ENCODE measurements at regions not wholly inside any gene's neighbourhood (a gene's known extent, or its start where the extent isn't known, plus 50 kb on each side); places are given as distances from the start of the nearest gene placed in this dataset.

DNA sequence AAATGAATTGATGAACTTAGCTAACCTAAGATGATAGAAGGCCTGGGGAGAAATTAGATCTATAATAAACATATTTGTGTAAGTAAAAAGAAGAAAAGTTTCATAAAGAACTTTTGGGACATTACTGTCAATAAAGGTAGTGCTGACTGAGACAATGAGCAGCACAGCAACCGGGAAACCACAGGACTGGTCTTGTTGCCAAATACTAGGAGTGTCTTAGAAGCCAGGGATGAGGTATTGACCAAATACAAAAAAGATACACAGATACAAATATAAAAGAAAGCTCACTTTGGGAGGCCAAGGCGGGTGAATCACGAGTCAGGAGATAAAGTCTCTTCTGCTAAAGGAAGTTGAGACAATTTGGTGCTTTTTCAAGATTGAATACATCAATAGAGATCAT lies 362.4 kb upstream of the ZNF385D start:
- H3K27ac ChIP-seq (ENCODE audit: low read depth in 1 of 2, low read length in 2 of 2) = no peak overlapping the region
- no peaks in the 10 kb centered on the region for H3K36me3 ChIP-seq (ENCODE audit: control insufficient read depth in 1 of 2, insufficient read depth in 2 of 2, low read length in 1 of 2)
- 86 to 91% methylated on average over 3 of the region's 3 CpGs for WGBS, 2 donors
- H3K27me3 ChIP-seq (ENCODE audit: control insufficient read depth in 1 of 2, insufficient read depth in 2 of 2, low read length in 1 of 2) = no peaks in the 10 kb centered on the region
- H3K4me3 ChIP-seq (ENCODE audit: low read length in 2 of 2) = no peak overlapping the region
- no peaks in the 10 kb centered on the region for H3K9me3 ChIP-seq (ENCODE audit: control insufficient read depth, low read length)
- intact Hi-C loops (cut with DNase I) = loop anchor here (10.0 kb wide), 3 partner anchors 219 to 1889 kb away; partner anchors contain the start of gene ZNF385D (in 1 of the 2)
- no peak for ATAC-seq (ENCODE audit: low FRiP score)
- DNase-seq = no peak
- no peaks in the 10 kb centered on the region for H3K4me1 ChIP-seq (ENCODE audit: control insufficient read depth in 1 of 2, insufficient read depth in 2 of 2, low read length in 2 of 2)

GRCh38 chr3:22115581-22115980 lies 364.6 kb upstream of the ZNF385D start:
- WGBS, 2 donors = 82 to 86% methylated on average over 4 of the region's 4 CpGs
- intact Hi-C loops (cut with DNase I) = loop anchor here (5.0 to 10.0 kb wide), 6 partner anchors 221 to 1891 kb away; partner anchors contain the start of gene ZNF385D (in 2 of the 2)

GRCh38 chr3:22117091-22117490 lies 366.1 kb upstream of the ZNF385D start:
- Histone ChIP-seq H3K4me1 (ENCODE audit: control insufficient read depth in 1 of 2, insufficient read depth in 2 of 2, low read length in 2 of 2) (no peaks in the 10 kb centered on the region), H3K4me3 (ENCODE audit: low read length in 2 of 2) (no peak overlapping the region), H3K36me3 (ENCODE audit: control insufficient read depth in 1 of 2, insufficient read depth in 2 of 2, low read length in 1 of 2) (no peaks in the 10 kb centered on the region), H3K27me3 (ENCODE audit: control insufficient read depth in 1 of 2, insufficient read depth in 2 of 2, low read length in 1 of 2) (no peaks in the 10 kb centered on the region), H3K27ac (ENCODE audit: low read depth in 1 of 2, low read length in 2 of 2) (no peak overlapping the region), H3K9me3 (ENCODE audit: control insufficient read depth, low read length) (no peaks in the 10 kb centered on the region)
- no peak for DNase-seq
- 29 to 30% methylated on average over 2 of the region's 2 CpGs for WGBS, 2 donors
- ATAC-seq (ENCODE audit: low FRiP score) = no peak
- intact Hi-C loops (cut with DNase I) = loop anchor here (5.0 to 10.0 kb wide), 6 partner anchors 222 to 1892 kb away; partner anchors contain the start of gene ZNF385D (in 2 of the 2)

More at GRCh38 chr3:22115581-22115980, 364.6 kb upstream of the ZNF385D start:
- Histone ChIP-seq H3K27me3 (ENCODE audit: control insufficient read depth in 1 of 2, insufficient read depth in 2 of 2, low read length in 1 of 2) (no peaks in the 10 kb centered on the region), H3K4me3 (ENCODE audit: low read length in 2 of 2) (no peak overlapping the region), H3K36me3 (ENCODE audit: control insufficient read depth in 1 of 2, insufficient read depth in 2 of 2, low read length in 1 of 2) (no peaks in the 10 kb centered on the region), H3K9me3 (ENCODE audit: control insufficient read depth, low read length) (no peaks in the 10 kb centered on the region), H3K4me1 (ENCODE audit: control insufficient read depth in 1 of 2, insufficient read depth in 2 of 2, low read length in 2 of 2) (no peaks in the 10 kb centered on the region), H3K27ac (ENCODE audit: low read depth in 1 of 2, low read length in 2 of 2) (no peak overlapping the region)
- DNase-seq (no peak), ATAC-seq (ENCODE audit: low FRiP score) (no peak)

DNA sequence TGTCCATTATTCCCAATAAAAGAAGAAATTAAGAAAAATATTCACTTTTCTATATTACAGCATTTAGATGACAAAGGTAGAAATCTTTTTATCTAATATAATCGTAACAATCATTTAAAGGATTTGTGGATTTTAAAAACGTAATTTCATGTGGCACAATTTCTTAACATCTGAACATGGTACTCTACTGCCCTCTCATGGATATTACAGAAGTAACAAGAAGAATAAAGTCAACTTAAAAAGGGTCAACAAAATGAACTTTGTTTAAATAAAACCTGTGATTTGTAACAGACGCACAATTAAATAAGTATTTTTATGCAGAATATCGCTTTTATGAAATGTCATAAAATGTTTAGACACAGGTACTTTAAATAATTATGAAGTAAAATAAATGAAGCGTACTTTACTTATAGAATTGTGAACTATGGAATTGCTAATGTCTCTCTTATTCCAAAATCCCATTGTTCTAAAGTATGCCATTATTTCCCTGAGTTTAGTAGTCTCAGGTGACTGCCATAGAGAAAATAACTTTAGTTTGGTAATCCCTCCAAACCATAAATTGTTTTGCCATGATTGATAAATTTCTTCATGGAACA lies 366.8 kb upstream of the ZNF385D start:
- no peak for DNase-seq
- Histone ChIP-seq H3K27ac (ENCODE audit: low read depth in 1 of 2, low read length in 2 of 2) (no peak overlapping the region), H3K27me3 (ENCODE audit: control insufficient read depth in 1 of 2, insufficient read depth in 2 of 2, low read length in 1 of 2) (no peaks in the 10 kb centered on the region), H3K4me3 (ENCODE audit: low read length in 2 of 2) (no peak overlapping the region), H3K9me3 (ENCODE audit: control insufficient read depth, low read length) (no peaks in the 10 kb centered on the region), H3K36me3 (ENCODE audit: control insufficient read depth in 1 of 2, insufficient read depth in 2 of 2, low read length in 1 of 2) (no peaks in the 10 kb centered on the region), H3K4me1 (ENCODE audit: control insufficient read depth in 1 of 2, insufficient read depth in 2 of 2, low read length in 2 of 2) (no peaks in the 10 kb centered on the region)
- intact Hi-C loops (cut with DNase I) = loop anchor here (5.0 to 10.0 kb wide), 6 partner anchors 223 to 1893 kb away; partner anchors contain the start of gene ZNF385D (in 2 of the 2)
- ATAC-seq (ENCODE audit: low FRiP score) = no peak
- 24 to 26% methylated on average over 5 of the region's 5 CpGs for WGBS, 2 donors

- no peak overlapping the region for H3K4me3 ChIP-seq (ENCODE audit: low read length in 2 of 2)
- DNase-seq (no peak), ATAC-seq (ENCODE audit: low FRiP score) (no peak)
- no peaks in the 10 kb centered on the region for H3K4me1 ChIP-seq (ENCODE audit: control insufficient read depth in 1 of 2, insufficient read depth in 2 of 2, low read length in 2 of 2)
- no peaks in the 10 kb centered on the region for H3K36me3 ChIP-seq (ENCODE audit: control insufficient read depth in 1 of 2, insufficient read depth in 2 of 2, low read length in 1 of 2)
- no peaks in the 10 kb centered on the region for H3K9me3 ChIP-seq (ENCODE audit: control insufficient read depth, low read length)
- H3K27me3 ChIP-seq (ENCODE audit: control insufficient read depth in 1 of 2, insufficient read depth in 2 of 2, low read length in 1 of 2) = no peaks in the 10 kb centered on the region
- 86 to 91% methylated on average over 3 of the region's 3 CpGs for WGBS, 2 donors
- no peak overlapping the region for H3K27ac ChIP-seq (ENCODE audit: low read depth in 1 of 2, low read length in 2 of 2)
- intact Hi-C loops (cut with DNase I) = loop anchor here (5.0 to 10.0 kb wide), 6 partner anchors 224 to 1894 kb away; partner anchors contain the start of gene ZNF385D (in 2 of the 2)
Observed at GRCh38 chr3:22118542-22118941, 367.5 kb upstream of the ZNF385D start.

- Histone ChIP-seq H3K27me3 (ENCODE audit: control insufficient read depth in 1 of 2, insufficient read depth in 2 of 2, low read length in 1 of 2) (no peaks in the 10 kb centered on the region), H3K27ac (ENCODE audit: low read depth in 1 of 2, low read length in 2 of 2) (no peak overlapping the region), H3K4me3 (ENCODE audit: low read length in 2 of 2) (no peak overlapping the region), H3K36me3 (ENCODE audit: control insufficient read depth in 1 of 2, insufficient read depth in 2 of 2, low read length in 1 of 2) (no peaks in the 10 kb centered on the region), H3K9me3 (ENCODE audit: control insufficient read depth, low read length) (no peaks in the 10 kb centered on the region), H3K4me1 (ENCODE audit: control insufficient read depth in 1 of 2, insufficient read depth in 2 of 2, low read length in 2 of 2) (no peaks in the 10 kb centered on the region)
- DNase-seq (no peak), ATAC-seq (ENCODE audit: low FRiP score) (no peak)
- WGBS, 2 donors = 67 to 68% methylated on average over 5 of the region's 5 CpGs
- intact Hi-C loops (cut with DNase I) = loop anchor here in 1 of 2 donors (10.0 kb wide), 1 partner anchor 1616 kb away; no protein-coding TSS in a partner anchor
Observed at GRCh38 chr3:22121068-22121701, 370.2 kb upstream of the ZNF385D start.

DNA sequence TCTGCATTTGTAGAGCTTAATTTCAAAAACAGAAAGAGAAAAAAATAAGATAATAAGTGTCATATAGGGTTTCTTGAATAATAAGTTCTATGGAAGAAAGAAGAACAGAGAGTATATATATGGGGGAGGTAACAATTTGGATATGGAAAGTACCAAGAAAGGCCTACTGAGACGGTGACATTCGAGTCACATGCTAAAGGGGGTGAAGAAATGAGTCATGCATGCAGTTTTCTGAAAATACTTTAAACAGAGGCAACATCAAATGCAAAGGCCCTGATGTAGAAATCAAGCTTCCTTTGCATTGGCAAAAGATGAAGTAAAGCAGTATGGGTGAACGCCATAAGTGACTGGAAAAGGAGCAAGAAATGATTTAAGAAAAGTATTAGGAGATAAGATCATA lies 371.6 kb upstream of the ZNF385D start:
- no peak overlapping the region for H3K4me3 ChIP-seq (ENCODE audit: low read length in 2 of 2)
- H3K9me3 ChIP-seq (ENCODE audit: control insufficient read depth, low read length) = no peaks in the 10 kb centered on the region
- H3K27me3 ChIP-seq (ENCODE audit: control insufficient read depth in 1 of 2, insufficient read depth in 2 of 2, low read length in 1 of 2) = no peaks in the 10 kb centered on the region
- H3K27ac ChIP-seq (ENCODE audit: low read depth in 1 of 2, low read length in 2 of 2) = no peak overlapping the region
- no peak for ATAC-seq (ENCODE audit: low FRiP score)
- H3K36me3 ChIP-seq (ENCODE audit: control insufficient read depth in 1 of 2, insufficient read depth in 2 of 2, low read length in 1 of 2) = no peaks in the 10 kb centered on the region
- H3K4me1 ChIP-seq (ENCODE audit: control insufficient read depth in 1 of 2, insufficient read depth in 2 of 2, low read length in 2 of 2) = no peaks in the 10 kb centered on the region
- 73 to 76% methylated on average over 3 of the region's 3 CpGs for WGBS, 2 donors
- DNase-seq = no peak
- intact Hi-C loops (cut with DNase I) = loop anchor here in 1 of 2 donors (10.0 kb wide), 1 partner anchor 1618 kb away; no protein-coding TSS in a partner anchor

GRCh38 chr3:22129101-22129500 lies 378.1 kb upstream of the ZNF385D start:
- no peak for DNase-seq

More at GRCh38 chr3:22129101-22129500, 378.1 kb upstream of the ZNF385D start:
- H3K4me3 ChIP-seq (ENCODE audit: low read length in 2 of 2) = no peak overlapping the region
- WGBS, 2 donors = 90 to 98% methylated on average over 2 of the region's 2 CpGs
- intact Hi-C loops (cut with DNase I) = loop anchor here in 1 of 2 donors (10.0 kb wide), 1 partner anchor 1624 kb away; no protein-coding TSS in a partner anchor
- H3K36me3 ChIP-seq (ENCODE audit: control insufficient read depth in 1 of 2, insufficient read depth in 2 of 2, low read length in 1 of 2) = no peaks in the 10 kb centered on the region
- peaks cover 1% of the 10 kb centered on the region for H3K9me3 ChIP-seq (ENCODE audit: control insufficient read depth, low read length)
- no peak for ATAC-seq (ENCODE audit: low FRiP score)
- no peaks in the 10 kb centered on the region for H3K27me3 ChIP-seq (ENCODE audit: control insufficient read depth in 1 of 2, insufficient read depth in 2 of 2, low read length in 1 of 2)
- no peak overlapping the region for H3K27ac ChIP-seq (ENCODE audit: low read depth in 1 of 2, low read length in 2 of 2)
- H3K4me1 ChIP-seq (ENCODE audit: control insufficient read depth in 1 of 2, insufficient read depth in 2 of 2, low read length in 2 of 2) = no peaks in the 10 kb centered on the region

Measured in aorta (tissue), 5 donors.